Hepatic stellate cell (primary cell): ENCODE measurements at regions not wholly inside any gene's neighbourhood (a gene's known extent, or its start where the extent isn't known, plus 50 kb on each side); places are given as distances from the start of the nearest gene placed in this dataset.

Experiments used
- DNase-seq: peaks from one replicate; pipeline ENCODE4 v3.0.0; 2011; ENCODE audit warnings: low spot score

DNA sequence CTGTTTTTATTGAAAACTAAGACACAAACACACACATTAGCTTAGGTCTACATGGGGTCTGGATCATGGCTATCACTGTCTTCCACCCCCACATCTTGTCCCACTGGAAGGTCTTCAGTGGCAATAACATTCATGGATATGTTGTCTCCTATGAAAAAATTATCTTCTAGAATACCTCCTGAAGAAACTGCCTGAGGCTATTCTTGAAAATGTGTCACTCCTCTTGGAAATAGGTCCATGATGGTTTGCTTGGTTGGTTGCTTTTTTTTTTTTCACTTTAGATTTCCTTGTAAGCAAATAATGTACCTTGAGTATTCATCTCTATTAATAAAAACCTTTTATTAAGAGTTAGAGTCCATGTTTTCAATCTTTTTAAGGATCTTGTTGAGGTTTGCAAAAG lies 195.3 kb upstream of the PDE5A start:
- DNase-seq, result no peak

DNA sequence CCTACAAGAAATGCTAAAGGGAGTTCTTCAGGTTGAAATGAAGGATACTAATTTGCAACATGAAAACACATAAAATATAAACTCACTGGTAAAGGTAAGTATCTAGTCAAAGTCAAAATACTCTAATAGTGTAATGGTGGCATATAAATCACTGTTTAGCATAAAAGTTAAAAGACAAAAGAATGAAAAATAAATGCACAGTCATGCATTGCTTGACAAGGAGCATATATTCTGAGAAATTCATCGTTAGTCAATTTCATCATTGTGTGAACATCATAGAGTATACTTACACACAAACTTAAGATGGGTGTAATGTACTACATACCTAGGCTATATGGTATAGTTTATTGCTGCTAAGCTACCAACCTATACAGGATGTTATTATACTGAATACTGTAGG lies 194.4 kb upstream of the PDE5A start:
- no peak for DNase-seq

DNA sequence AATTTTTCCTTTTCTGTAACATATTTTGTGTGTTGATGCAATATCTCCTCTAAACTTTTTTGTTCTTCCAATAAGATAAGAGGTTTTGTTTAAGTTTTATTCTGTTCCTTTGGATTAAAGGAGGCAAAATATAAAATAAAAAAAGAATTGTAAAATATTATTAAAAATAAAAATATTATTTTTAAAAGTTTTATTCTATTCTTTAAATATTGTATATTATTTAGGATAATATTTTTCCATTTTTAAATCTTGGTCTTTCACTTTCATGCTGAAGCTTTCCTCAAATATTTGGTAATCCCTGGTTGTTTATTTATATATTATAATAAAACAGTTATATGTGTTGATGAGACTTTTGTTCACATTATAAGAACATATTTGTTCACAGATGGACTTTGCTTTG lies 187.9 kb upstream of the PDE5A start:
- DNase-seq, result no peak

DNA sequence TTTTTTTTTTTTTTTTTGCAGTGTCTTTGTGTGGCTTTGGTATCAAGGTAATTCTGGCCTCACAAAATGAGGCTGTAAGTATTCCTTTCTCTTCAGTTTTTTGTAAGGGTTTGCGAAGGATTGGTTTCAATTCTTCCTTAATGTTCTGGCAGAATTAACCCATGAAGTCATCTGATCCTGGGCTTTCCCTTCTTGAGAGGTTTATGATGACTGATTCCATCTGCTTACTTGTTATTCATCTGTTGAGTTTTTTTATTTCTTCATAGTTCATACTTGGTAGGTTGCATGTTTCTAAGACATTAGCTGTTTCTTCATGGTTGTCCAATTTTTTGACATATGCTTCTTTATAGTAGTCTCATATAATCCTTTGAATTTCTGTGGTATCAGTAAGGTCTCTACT lies 181.4 kb upstream of the PDE5A start:
- DNase-seq, result no peak

DNA sequence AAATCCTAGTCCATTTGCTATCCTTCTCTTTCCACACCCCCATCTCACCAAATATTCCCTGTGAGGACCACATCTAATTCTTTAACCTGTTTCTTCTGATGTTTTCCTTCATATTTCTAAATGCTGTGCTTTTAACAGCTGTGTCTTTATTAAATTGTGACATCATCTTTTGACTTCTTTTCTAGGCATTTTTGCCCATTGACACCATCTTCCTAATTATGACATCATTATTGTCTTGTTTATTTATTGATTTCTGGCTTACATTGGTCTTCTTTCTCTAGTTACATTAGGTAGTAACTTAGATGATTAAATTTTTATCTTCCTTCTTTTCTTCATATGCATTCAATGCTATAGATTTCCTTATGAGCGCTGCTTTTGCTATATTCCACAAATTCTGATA lies 175.8 kb upstream of the PDE5A start:
- no peak for DNase-seq

DNA sequence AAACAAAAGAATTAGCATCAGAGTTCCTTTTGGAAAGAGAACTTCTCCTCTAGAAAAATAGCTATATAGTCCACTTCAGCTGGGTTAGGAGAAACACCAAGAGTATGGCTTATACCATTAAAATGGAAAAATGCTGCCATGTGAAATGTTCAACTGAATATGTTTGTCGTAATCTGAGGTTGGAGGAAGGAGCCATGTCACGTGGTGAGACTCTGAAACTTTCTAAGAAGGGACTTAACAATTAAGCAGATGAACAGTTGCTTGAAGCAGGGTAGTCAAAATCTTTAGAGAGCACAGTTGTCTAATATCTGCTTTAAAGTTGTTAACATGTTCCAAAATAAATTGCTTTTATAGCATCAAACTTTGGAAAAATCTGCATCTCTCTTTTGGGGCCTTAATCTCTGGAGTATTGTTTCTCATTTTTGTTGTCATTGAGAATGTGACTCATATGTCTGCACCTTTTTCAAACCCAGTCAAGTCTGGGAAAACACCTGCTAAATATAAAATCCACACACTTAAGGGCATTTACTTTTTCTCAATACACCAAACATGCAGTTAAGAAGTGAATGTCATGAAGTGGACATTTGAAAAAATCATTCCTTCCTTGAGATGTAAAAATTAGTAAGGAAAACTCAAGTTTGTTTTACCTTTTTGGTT lies 168.8 kb upstream of the PDE5A start:
- DNase-seq, result no peak

DNA sequence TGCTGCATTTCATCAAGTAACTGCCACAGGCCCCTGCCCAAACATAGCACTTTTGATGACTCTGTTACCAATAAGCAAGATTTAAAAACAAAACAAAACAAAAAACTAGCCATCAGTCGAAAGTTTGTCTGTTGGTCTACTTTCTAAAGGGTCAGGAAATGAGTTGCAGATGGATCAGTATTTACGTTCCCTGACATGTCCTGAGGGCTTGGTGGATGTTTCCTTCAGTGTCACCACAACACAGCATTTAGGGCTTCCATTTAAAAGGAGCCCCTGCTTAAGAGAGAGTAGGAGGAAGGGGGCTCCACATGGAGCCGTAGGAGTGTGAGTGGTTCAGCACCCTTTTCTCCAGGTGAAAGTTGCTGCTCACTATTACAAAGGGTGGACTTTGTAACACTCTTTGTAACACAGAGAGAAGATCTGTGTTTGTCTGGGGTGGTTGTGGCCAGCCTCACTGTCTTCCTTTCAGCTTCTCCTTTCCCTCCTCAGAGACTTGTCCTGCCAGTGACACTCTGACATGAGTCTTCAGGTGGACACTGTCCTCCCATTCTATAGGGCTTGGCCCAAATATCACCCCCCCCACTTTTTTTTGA lies 167.5 kb upstream of the PDE5A start:
- no peak for DNase-seq

DNA sequence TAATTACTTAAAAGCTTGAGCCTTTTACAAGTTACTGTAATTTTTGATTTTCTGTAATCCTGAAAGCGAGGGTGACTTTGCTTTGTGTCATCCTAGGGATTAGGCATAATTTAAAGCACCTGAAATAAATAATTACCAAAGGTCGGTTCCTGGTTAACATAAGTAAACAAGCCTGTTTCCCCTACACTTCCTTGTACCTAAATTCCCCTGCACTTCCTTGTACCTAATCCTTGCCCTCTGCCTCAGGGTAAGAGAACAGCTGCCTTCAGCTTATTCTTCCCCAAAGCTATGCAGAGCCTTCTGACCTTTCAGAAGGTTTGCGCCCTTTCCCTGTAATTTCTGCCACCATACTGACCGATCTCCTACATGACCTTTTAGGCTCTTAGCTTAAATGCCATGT lies 166.1 kb upstream of the PDE5A start:
- no peak for DNase-seq

DNA sequence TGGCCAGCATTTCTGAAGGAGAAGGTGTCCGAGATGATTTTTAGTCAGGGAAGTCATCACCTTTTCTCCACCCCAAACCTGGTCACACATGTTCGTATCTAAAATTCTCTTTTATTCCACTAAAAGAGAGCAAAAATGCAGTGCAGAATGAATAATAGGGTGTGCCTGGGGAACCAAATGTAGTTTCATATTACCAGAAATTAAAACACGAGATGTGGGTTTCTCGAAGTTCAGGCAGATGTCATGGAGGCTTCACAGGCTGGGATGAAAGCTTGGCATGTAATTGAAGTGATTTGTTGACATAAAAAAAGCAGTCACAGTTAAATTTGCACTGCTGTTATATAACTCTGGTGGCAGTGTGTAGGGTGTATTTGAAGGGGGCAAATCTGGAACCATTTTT lies 165.5 kb upstream of the PDE5A start:
- no peak for DNase-seq

DNA sequence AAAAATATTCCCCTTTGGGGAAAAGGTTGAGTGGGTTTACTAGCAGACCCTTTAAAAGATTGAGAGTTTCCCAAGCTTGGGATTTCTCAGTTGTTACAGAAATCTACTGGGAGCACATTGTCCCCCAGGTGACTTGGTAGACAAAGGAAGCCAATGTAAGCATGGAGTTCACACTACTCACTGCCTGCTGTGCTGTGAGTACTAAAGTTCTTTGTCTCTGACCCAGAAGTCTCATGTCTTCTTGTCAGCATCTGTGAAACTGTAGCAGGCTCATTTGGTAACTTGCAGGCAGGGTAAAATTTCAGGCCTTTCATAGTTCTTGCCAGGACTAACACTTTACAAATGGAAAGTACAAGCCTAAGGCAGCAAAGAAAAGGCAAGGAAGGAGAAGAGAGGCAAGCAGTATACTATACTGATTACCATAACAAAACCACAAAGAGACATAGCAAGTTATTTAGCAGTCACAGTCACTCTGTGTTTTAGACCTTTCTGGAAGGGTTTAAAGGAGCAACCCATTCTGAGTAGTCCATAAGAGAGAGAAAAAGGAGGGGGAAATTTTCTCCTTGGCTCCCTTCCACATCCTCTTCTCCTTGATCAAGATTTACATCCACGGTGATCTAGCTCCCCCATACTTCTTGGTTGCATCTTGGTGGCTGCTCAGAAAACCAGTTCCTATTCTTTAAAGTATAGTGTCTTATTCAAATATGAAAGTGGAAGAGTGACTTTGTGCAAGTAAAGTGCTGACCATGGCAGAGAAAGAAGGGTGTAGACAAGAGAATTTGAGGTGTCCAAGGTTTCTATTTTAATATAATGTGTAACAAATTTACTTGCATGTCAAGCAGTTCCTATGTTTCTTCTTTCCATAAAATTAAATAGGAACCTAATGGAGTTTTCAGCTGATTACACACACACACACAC lies 160.0 kb upstream of the PDE5A start:
- DNase-seq, result no peak

DNA sequence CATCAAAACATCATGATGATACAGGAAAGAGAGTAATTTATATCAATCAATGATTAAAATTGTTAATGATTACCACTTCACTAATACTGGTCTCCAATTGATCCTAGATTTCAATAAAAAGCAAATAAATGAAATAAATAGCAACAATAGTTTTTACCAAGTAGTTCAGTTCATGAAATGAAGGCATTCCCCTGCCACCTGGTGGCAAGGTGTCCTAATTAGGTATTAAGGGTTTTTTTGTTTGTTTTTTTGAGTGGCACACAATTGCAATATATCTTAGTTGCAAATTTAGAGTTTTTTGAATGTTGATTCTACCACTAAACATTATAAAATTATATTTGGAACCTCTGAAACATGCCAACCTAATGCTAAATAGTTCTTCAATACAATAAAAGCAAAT lies 157.4 kb upstream of the PDE5A start:
- DNase-seq, result no peak

DNA sequence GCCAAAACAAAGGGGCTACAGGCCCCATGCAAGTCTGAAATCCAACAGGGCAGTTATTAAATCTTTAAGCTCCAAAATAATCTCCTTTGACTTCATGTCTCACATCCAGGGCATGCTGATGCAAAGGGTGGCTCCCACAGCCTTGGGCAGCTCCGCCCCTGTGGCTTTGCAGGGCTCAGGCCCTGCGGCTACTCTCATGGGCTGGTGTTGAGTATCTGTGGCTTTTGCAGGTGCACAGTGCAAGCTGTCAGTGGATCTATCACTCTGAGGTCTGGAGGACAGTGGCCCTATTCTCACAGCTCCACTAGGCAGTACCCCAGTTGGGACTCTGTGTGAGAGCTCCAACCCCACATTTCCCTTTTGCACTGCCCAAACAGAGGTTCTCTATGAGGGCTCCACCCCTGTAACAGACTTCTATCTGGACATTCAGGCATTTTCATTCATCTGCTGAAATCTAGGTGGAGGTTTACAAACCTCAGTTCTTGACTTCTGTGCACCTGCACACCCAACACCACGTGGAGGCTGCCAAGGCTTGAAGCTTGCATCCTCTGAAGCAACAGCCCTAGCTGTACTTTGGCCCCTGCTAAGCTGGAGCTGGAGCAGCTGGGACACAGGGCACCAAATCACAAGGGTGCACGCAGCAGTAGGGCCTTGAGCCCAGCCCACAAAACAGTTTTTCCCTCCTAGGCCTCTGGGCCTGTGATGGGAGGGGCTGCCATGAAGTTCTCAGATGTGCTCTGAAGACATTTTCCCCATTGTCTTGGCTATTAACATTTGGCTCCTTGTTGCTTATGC lies 154.8 kb upstream of the PDE5A start:
- DNase-seq, result no peak

DNA sequence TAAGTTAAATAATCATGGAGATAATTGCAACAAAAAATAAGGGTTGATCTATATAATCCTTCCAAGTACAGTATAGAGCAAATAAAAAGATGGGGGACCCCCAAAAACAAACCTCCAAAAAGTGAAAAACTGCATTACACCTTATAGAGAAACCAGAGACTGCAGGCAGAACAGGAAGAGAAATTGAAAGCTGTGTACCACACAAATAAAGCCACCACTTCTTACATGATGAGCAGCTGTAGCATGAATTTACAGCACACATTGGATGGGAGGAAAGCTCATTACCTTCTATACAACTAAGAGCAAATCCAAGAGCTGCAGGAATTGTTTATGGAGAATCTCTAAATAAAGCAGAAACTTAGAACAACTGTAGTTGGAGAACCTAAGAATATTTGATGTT lies 152.4 kb upstream of the PDE5A start:
- no peak for DNase-seq

DNA sequence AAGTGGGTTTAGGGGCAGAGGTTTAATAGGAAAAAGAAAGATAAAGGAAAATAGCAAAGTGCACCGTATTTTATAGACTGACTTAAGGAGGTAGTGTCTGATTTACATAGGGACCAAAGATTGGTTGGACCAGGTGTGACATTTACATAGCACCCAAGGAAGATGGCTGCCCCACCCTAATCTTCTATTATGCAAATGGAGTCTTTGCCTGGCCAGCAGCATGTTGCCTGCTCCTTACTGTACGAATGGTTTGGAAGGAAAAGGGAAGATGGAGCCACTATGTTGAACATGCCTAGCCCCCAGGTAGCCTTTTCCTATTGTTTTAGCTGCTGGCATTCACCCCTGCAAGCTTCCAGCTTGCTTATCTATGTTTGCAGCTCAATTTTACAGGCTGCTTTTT lies 146.2 kb upstream of the PDE5A start:
- no peak for DNase-seq

DNA sequence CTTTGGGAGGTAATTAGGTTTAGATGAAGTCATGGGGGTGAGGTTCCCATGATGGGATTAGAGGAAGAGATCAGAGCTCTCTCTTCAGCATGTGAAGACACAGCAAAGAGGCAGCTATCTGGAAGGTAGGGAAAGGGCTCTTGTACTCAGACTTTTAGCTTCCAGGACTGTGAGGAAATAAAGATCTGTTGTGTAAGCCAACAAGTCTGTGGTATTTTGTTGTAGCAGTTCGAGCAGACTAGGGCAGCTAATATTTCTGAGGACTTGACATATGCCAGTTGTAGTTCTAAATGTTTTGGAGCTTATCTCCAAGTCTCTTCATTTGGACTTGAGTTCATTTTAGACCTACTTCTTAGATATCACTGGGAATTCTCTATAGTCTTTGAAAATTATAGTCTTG lies 137.3 kb upstream of the PDE5A start:
- no peak for DNase-seq

DNA sequence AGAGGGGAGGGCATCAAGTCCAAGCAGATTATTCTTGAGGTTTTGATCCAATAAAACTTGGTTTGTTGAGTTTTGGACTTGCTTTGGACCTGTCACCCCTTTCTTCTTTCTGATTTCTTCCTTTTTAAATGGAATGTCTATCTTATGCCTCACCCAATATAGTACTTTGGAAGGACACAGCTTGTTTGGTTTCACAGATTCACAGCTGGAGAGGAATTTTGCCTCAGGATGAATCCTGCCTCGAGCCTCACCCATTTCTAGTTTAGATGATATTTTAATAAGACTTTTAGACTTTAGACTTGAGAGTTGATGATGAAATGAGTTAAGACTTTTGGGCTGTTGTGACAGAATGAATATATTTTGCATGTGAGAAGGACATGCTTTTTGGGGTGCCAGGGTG lies 136.9 kb upstream of the PDE5A start:
- no peak for DNase-seq

DNA sequence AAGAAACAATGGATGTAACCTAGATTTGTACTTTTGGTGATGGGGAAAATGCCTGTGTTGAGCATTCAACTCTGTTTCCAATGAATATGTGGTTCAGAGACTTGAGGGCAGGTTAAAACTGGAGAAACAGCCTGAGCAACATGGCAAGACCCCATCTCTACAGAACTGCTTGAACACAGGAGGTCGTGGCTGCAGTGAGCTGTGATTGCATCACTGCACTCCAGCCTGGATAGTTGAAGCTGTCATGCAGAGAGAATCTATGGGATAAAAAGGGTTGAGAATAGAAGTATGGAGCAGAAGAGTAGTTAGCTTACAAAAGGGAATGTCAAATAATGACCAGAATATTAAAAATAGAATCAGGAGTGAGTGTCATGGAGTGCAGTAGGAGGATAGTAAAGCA lies 134.8 kb upstream of the PDE5A start:
- DNase-seq, result no peak

DNA sequence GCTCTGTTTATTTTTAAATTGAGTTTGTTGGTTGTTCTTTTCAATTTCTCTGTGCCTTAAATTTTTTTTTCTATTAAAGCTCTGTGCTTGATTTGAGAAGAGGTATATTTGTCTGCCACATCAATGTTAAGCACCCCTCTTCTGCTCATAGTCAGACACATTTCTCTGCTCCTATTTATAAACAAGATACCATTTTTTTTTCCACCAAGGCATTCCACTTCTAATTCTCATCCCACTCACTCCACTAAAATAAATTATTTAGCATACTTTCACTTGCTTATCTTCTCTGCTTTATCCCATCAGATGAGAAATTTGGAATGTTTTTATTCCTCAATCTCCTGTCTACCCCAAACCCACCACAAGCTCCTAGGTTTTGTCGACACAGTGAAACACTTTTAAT lies 127.0 kb upstream of the PDE5A start:
- no peak for DNase-seq

DNA sequence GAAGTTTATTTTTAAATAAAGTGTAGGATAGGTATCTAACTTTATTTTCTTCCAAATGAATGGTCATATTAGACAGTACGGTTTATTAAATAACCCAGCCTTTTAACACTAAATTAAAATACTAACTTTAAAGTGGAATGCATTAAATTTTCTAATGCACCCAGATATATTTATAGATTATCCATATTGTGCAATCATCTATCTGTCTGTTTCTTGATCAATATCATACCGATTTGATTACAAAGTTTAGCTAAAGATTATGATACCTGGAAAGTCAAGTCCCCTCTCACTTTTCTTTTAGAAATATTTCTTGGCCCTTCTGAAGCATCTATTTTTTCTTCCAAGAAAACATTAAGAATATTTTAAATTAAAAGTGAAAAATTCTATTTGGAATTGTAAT lies 124.3 kb upstream of the PDE5A start:
- no peak for DNase-seq

DNA sequence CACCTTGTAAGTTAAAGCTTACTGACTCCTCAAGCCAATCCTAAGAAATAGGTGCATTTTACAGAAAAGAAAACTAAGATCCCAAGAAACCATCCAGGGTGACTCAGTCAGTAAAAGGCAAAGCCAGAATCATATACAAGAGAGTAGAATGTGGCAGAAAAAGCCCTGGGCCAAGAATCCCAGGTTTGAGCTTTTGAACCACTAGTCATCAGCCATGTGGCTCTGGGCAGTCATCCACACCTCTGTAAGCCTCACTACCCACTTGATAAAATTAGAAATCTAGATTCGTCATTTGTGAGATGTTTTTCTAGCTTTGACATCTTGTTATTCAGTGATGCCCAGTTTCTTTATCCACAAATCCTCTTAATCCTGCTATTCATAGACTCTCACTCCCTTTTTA lies 122.2 kb upstream of the PDE5A start:
- DNase-seq, result no peak

DNA sequence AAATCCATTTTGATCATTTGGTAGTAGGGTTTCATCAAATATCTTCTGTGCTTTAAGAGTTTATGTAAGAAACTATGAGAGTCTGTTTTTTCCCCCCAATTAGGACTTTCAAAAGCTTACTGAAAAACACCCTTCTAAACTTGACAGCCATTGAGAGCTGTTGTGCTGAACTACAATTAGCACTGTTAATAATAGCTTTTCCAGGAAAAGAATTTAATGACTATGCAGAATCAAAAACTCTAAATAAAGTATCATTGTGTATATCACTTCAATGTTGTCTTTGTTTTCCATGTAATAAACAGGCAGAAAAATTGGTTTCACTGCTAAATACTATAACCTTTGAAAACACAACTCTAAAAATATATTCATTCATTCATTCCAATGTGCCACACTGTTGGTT lies 121.4 kb upstream of the PDE5A start:
- no peak for DNase-seq

DNA sequence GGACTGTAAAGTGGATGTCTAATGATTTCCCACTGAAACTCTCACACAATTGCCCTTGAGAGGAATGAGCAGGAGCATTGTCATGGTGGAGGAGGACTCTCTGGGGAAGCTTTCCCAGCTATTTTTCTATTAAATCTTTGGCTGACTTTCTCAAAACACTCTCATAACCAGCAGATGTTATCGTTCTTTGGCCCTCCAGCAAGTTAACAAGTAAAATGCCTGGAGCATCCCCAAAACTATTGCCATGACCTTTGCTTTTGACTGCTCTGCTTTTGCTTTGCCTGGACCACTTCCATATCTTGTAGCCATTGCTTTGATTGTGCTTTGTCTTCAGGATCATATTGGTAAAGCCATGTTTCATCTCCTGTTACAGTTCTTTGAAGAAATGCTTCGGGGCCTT lies 120.2 kb upstream of the PDE5A start:
- no peak for DNase-seq

DNA sequence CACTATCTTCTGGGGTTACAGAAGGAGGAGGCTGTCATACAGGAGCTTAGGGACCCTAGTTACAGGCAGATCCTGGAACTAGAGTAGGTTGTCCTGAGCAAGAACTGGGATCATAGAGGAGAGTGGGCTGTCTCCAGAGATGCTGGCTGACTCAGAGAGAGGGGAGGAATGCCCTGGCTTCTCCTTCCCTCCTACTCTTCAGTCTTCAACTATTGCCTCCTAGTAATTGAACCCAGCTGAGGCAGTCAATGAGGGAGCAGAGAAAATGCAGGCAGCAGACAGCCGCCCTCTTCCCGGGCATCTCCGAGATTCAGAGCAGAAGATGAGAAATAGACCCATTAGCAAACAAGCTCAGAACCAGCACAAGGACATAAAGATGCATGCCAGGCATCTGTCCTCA lies 118.3 kb upstream of the PDE5A start:
- no peak for DNase-seq
